CD8-positive, alpha-beta memory T cell (primary cell): ENCODE measurements at regions not wholly inside any gene's neighbourhood (a gene's known extent, or its start where the extent isn't known, plus 50 kb on each side); places are given as distances from the start of the nearest gene placed in this dataset.
A peak's percentile ranks its signal among the peaks of the same experiment; 100 is the strongest.

Experiments used
- CTCF ChIA-PET: fragments of 350-600 bp; sonication (Branson Sonifier 250); formaldehyde crosslinking; loops from one replicate; lab custom pipeline; 2021; ENCODE audit warnings: antibody characterized with exemption; lab: Charles Lee
- POLR2A ChIA-PET: fragments of 350-600 bp; sonication (Branson Sonifier 250); formaldehyde crosslinking; loops from one replicate; lab custom pipeline; 2021; ENCODE audit warnings: antibody characterized with exemption; lab: Charles Lee
- DNase-seq, 5 donors: peaks; one replicate each; pipeline versions ENCODE4 v3.0.0 to v3.0.0-alpha.2; 2020 to 2022; ENCODE audit warnings: mixed read lengths in 1 of 5
- H3K27ac ChIP-seq: one replicate; pipeline ENCODE4 v1.7.0; 2013; ENCODE audit warnings: low read depth, mild to moderate bottlenecking, low read length, moderate library complexity
- H3K27me3 ChIP-seq: 2 replicates; pipeline ENCODE4 v1.7.0; 2013; ENCODE audit warnings: low read length, mild to moderate bottlenecking; ENCODE audit not compliant: insufficient read depth, poor library complexity, severe bottlenecking
- H3K36me3 ChIP-seq: 2 replicates; pipeline ENCODE4 v1.7.0; 2013; ENCODE audit warnings: mild to moderate bottlenecking, low read length, moderate library complexity; ENCODE audit not compliant: insufficient read depth
- H3K4me1 ChIP-seq: 2 replicates; pipeline ENCODE4 v1.7.0; 2013; ENCODE audit warnings: mild to moderate bottlenecking, low read length, moderate library complexity; ENCODE audit not compliant: insufficient read depth
- H3K4me3 ChIP-seq: 2 replicates; pipeline ENCODE4 v1.7.0; 2013; ENCODE audit warnings: mild to moderate bottlenecking, low read length
- H3K9me3 ChIP-seq: 2 replicates; pipeline ENCODE4 v1.7.0; 2013; ENCODE audit warnings: mild to moderate bottlenecking, low read length
- H3K27ac Mint-ChIP-seq, 8 donors: one replicate each; pipeline ENCODE4 v1.8.0; 2020 to 2021; ENCODE audit warnings: mixed read lengths in 8 of 8, mild to moderate bottlenecking in 6 of 8, inconsistent platforms in 3 of 8, moderate library complexity in 3 of 8
- H3K27me3 Mint-ChIP-seq, 2 donors: one replicate each; pipeline ENCODE4 v1.8.0; 2020 to 2021; ENCODE audit warnings: mixed read lengths in 2 of 2, mild to moderate bottlenecking in 1 of 2, moderate library complexity in 1 of 2
- H3K36me3 Mint-ChIP-seq, 3 donors: one replicate each; pipeline ENCODE4 v1.8.0; 2020 to 2021; ENCODE audit warnings: mixed read lengths in 3 of 3, inconsistent platforms in 1 of 3, mild to moderate bottlenecking in 1 of 3
- H3K4me1 Mint-ChIP-seq, 3 donors: one replicate each; pipeline ENCODE4 v1.8.0; 2020 to 2021; ENCODE audit warnings: mixed read lengths in 3 of 3, inconsistent platforms in 1 of 3, mild to moderate bottlenecking in 1 of 3
- H3K4me3 Mint-ChIP-seq, 7 donors: one replicate each; pipeline ENCODE4 v1.8.0; 2020 to 2021; ENCODE audit warnings: mixed read lengths in 7 of 7, mild to moderate bottlenecking in 6 of 7, moderate library complexity in 4 of 7, inconsistent platforms in 2 of 7
- H3K9me3 Mint-ChIP-seq, 5 donors: one replicate each; pipeline ENCODE4 v1.8.0; 2020 to 2022; ENCODE audit warnings: mixed read lengths in 5 of 5, mild to moderate bottlenecking in 3 of 5, moderate library complexity in 2 of 5, inconsistent platforms in 1 of 5

- H3K4me1 Mint-ChIP-seq: no peaks in the 10 kb centered on the region
- H3K36me3 Mint-ChIP-seq: peaks cover 0 to 2% (median 0%) of the 10 kb centered on the region in 3 donors
- H3K9me3 ChIP-seq: no peaks in the 10 kb centered on the region
- H3K27me3 Mint-ChIP-seq: no peaks in the 10 kb centered on the region
- H3K27ac ChIP-seq: no peak overlapping the region
- H3K27ac Mint-ChIP-seq: no peak overlapping the region
- no peaks in the 10 kb centered on the region for H3K36me3 ChIP-seq
- H3K9me3 Mint-ChIP-seq: peaks cover 8 to 22% (median 8%) of the 10 kb centered on the region in 5 donors
- no peak overlapping the region for H3K4me3 ChIP-seq
- CTCF ChIA-PET: no interaction called here
- no peaks in the 10 kb centered on the region for H3K4me1 ChIP-seq
- no peak for DNase-seq
- POLR2A ChIA-PET: no interaction called here
- H3K27me3 ChIP-seq: no peaks in the 10 kb centered on the region
- H3K4me3 Mint-ChIP-seq: no peak overlapping the region
Measured at GRCh38 chr20:11838076-11838636, 79.5 kb upstream of the BTBD3 start.

DNA sequence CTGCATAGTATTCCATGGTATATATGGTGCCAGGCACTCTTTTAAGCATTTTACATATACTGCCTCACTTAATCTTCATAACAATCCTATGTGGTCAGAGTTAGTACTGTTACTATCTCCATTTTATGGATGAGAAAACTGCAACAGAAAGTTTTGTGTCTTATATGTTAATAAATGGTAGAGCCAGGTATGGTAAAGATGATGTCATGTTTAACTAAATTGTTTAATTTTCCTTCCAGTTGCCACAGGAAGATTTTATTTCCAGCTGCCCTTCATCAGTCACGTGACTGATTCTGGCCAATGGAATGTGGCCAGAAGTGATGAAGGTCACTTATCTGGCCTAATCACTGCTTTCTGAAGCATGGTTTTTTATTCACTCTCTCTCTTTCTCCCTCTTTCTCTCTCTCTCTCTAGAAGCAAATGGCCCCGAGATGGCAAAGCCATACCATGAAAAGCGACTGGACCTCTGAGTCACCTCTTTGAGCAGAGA lies 75.7 kb upstream of the BTBD3 start:
- no peaks in the 10 kb centered on the region for H3K4me1 ChIP-seq
- Mint-ChIP-seq H3K27ac (no peak overlapping the region), H3K36me3 (no peaks in the 10 kb centered on the region), H3K4me1 (no peaks in the 10 kb centered on the region), H3K4me3 (no peak overlapping the region), H3K9me3 (peaks cover 5 to 22% (median 16%) of the 10 kb centered on the region in 5 donors), H3K27me3 (no peaks in the 10 kb centered on the region)
- ChIA-PET POLR2A (no interaction called here), CTCF (no interaction called here)
- H3K27me3 ChIP-seq: no peaks in the 10 kb centered on the region
- no peak overlapping the region for H3K4me3 ChIP-seq
- H3K36me3 ChIP-seq: no peaks in the 10 kb centered on the region
- no peaks in the 10 kb centered on the region for H3K9me3 ChIP-seq
- no peak for DNase-seq
- no peak overlapping the region for H3K27ac ChIP-seq

GRCh38 chr20:11843289-11843688 lies 74.4 kb upstream of the BTBD3 start:
- Histone ChIP-seq H3K27me3 (no peaks in the 10 kb centered on the region), H3K4me3 (no peak overlapping the region), H3K4me1 (no peaks in the 10 kb centered on the region), H3K27ac (no peak overlapping the region), H3K36me3 (no peaks in the 10 kb centered on the region), H3K9me3 (no peaks in the 10 kb centered on the region)
- H3K9me3 Mint-ChIP-seq: peaks cover 5 to 20% (median 16%) of the 10 kb centered on the region in 5 donors
- H3K27ac Mint-ChIP-seq: no peak overlapping the region
- CTCF ChIA-PET: no interaction called here
- H3K4me3 Mint-ChIP-seq: no peak overlapping the region
- no peaks in the 10 kb centered on the region for H3K27me3 Mint-ChIP-seq
- no peaks in the 10 kb centered on the region for H3K36me3 Mint-ChIP-seq
- no peak for DNase-seq
- no peaks in the 10 kb centered on the region for H3K4me1 Mint-ChIP-seq
- POLR2A ChIA-PET: no interaction called here

DNA sequence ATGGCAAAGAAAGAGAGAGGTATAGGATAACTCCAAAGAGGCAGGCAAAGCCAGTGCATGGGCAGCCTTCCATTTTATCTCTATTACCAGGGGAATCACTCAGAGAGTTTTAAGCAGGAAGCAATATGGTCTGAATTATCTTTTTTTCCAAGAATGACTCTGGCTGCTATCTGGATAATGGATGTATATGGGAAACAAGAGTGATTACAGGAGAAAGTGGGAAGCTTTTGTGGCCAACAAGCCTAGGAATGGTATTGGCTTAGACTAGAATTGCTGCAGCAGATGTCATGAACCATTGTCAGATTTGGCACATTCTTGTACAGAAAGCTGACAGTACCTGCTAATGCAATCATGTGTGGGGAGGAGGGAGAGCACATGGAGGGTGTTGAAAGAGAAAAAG lies 73.0 kb upstream of the BTBD3 start:
- ChIA-PET POLR2A (no interaction called here), CTCF (no interaction called here)
- Histone ChIP-seq H3K27ac (no peak overlapping the region), H3K9me3 (no peaks in the 10 kb centered on the region), H3K27me3 (no peaks in the 10 kb centered on the region), H3K4me1 (no peaks in the 10 kb centered on the region), H3K36me3 (no peaks in the 10 kb centered on the region), H3K4me3 (no peak overlapping the region)
- H3K4me1 Mint-ChIP-seq: no peaks in the 10 kb centered on the region
- no peak overlapping the region for H3K4me3 Mint-ChIP-seq
- H3K27ac Mint-ChIP-seq: no peak overlapping the region
- DNase-seq: no peak
- H3K27me3 Mint-ChIP-seq: no peaks in the 10 kb centered on the region
- peaks cover 11 to 26% (median 13%) of the 10 kb centered on the region in 5 donors for H3K9me3 Mint-ChIP-seq
- H3K36me3 Mint-ChIP-seq: no peaks in the 10 kb centered on the region

DNA sequence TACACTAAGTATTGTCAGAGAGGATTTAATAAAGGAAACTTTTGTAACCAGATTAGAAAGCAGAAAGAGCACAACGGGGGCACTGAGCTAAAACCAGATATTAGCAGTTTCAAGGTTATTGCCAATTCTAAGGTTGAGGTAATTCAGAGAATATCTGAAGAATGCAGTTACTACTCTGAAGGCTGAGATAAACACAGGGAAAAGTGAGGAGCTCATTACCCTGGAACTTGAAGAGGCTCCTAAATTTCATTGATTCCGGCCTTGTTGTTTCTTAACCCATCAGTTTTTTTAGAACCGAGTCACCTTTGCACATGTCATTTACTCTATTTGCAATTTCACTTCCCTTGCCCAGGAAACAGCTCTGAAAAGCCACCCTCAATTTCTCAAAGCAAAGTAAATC lies 72.4 kb upstream of the BTBD3 start:
- Mint-ChIP-seq H3K27ac (no peak overlapping the region), H3K9me3 (peaks cover 8 to 26% (median 13%) of the 10 kb centered on the region in 5 donors), H3K4me3 (no peak overlapping the region), H3K4me1 (no peaks in the 10 kb centered on the region), H3K27me3 (no peaks in the 10 kb centered on the region), H3K36me3 (no peaks in the 10 kb centered on the region)
- H3K27ac ChIP-seq: no peak overlapping the region
- no peak for DNase-seq
- CTCF ChIA-PET: no interaction called here
- no peaks in the 10 kb centered on the region for H3K9me3 ChIP-seq
- no peaks in the 10 kb centered on the region for H3K27me3 ChIP-seq
- H3K36me3 ChIP-seq: no peaks in the 10 kb centered on the region
- H3K4me3 ChIP-seq: no peak overlapping the region
- POLR2A ChIA-PET: no interaction called here
- no peaks in the 10 kb centered on the region for H3K4me1 ChIP-seq

GRCh38 chr20:11846131-11846530 lies 71.6 kb upstream of the BTBD3 start:
- no peaks in the 10 kb centered on the region for H3K27me3 ChIP-seq
- no peaks in the 10 kb centered on the region for H3K36me3 Mint-ChIP-seq
- H3K4me1 ChIP-seq: no peaks in the 10 kb centered on the region
- no peak overlapping the region for H3K4me3 ChIP-seq
- H3K4me1 Mint-ChIP-seq: no peaks in the 10 kb centered on the region
- peaks cover 4 to 32% (median 17%) of the 10 kb centered on the region in 5 donors for H3K9me3 Mint-ChIP-seq
- no peak overlapping the region for H3K4me3 Mint-ChIP-seq
- ChIA-PET CTCF (no interaction called here), POLR2A (no interaction called here)
- peak overlapping the region in 1 of 8 donors; percentile 13 for H3K27ac Mint-ChIP-seq
- no peaks in the 10 kb centered on the region for H3K36me3 ChIP-seq
- no peaks in the 10 kb centered on the region for H3K27me3 Mint-ChIP-seq
- no peaks in the 10 kb centered on the region for H3K9me3 ChIP-seq
- no peak for DNase-seq
- H3K27ac ChIP-seq: no peak overlapping the region

GRCh38 chr20:11847827-11848226 lies 69.9 kb upstream of the BTBD3 start:
- no peak overlapping the region for H3K27ac ChIP-seq
- no peak overlapping the region for H3K4me3 ChIP-seq
- no peaks in the 10 kb centered on the region for H3K9me3 ChIP-seq
- no peak for DNase-seq
- ChIA-PET CTCF (no interaction called here), POLR2A (no interaction called here)
- peaks cover 9 to 24% (median 19%) of the 10 kb centered on the region in 5 donors for H3K9me3 Mint-ChIP-seq
- H3K27me3 Mint-ChIP-seq: no peaks in the 10 kb centered on the region
- H3K27me3 ChIP-seq: no peaks in the 10 kb centered on the region
- no peaks in the 10 kb centered on the region for H3K4me1 Mint-ChIP-seq
- H3K4me3 Mint-ChIP-seq: no peak overlapping the region
- no peaks in the 10 kb centered on the region for H3K36me3 Mint-ChIP-seq
- H3K36me3 ChIP-seq: no peaks in the 10 kb centered on the region
- no peak overlapping the region for H3K27ac Mint-ChIP-seq
- H3K4me1 ChIP-seq: no peaks in the 10 kb centered on the region

GRCh38 chr20:11849270-11849915 lies 68.3 kb upstream of the BTBD3 start:
- Mint-ChIP-seq H3K4me1 (no peaks in the 10 kb centered on the region), H3K27ac (no peak overlapping the region), H3K36me3 (no peaks in the 10 kb centered on the region), H3K9me3 (peaks cover 5 to 21% (median 19%) of the 10 kb centered on the region in 5 donors), H3K27me3 (no peaks in the 10 kb centered on the region), H3K4me3 (no peak overlapping the region)
- no peak overlapping the region for H3K27ac ChIP-seq
- no peak overlapping the region for H3K4me3 ChIP-seq
- no peaks in the 10 kb centered on the region for H3K36me3 ChIP-seq
- ChIA-PET POLR2A (no interaction called here), CTCF (no interaction called here)
- DNase-seq: no peak
- H3K9me3 ChIP-seq: no peaks in the 10 kb centered on the region
- H3K4me1 ChIP-seq: no peaks in the 10 kb centered on the region
- no peaks in the 10 kb centered on the region for H3K27me3 ChIP-seq
